Tibial nerve (tissue), 3 donors: ENCODE measurements at regions not wholly inside any gene's neighbourhood (a gene's known extent, or its start where the extent isn't known, plus 50 kb on each side); places are given as distances from the start of the nearest gene placed in this dataset.

Experiments used
- POLR2A ChIP-seq, 2 donors: fragments of 450-650 bp; IDR thresholded peaks; one replicate each; pipeline ENCODE4 v1.6.1; 2017; ENCODE audit warnings: antibody characterized with exemption in 2 of 2, mild to moderate bottlenecking in 2 of 2, moderate library complexity in 2 of 2
- TF ChIP-seq, protein P1 (sequence below), 5 experiments: fragments of 200-600 bp in 3 of 5; fragments of 450-650 bp in 2 of 5; sonication (generic) in 3 of 5; IDR thresholded peaks; one replicate each; pipeline ENCODE4 v1.5.1; 2016 to 2019; ENCODE audit warnings: antibody characterized with exemption in 5 of 5, mild to moderate bottlenecking in 3 of 5, moderate library complexity in 2 of 5

DNA sequence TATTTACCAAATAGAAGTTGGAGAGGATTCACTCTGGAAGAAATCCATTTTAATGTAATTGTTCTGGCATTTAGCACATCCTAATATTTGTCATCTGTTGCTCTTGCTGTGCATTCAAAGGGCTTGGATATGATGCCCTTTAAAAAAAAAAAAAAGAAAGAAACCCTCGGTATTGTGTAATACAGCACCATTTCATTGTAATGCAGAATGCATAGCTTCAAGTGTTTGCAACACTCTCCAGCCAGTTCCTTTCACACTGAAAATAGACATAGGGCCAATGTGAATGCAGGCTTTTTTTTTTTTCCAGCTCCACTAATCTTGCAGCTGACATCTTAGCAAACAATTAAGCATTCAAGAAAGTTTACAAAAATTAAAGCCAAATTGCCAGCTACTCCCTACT is 197.4 kb upstream of the POU3F2 start:
- TF ChIP-seq, protein P1, sequence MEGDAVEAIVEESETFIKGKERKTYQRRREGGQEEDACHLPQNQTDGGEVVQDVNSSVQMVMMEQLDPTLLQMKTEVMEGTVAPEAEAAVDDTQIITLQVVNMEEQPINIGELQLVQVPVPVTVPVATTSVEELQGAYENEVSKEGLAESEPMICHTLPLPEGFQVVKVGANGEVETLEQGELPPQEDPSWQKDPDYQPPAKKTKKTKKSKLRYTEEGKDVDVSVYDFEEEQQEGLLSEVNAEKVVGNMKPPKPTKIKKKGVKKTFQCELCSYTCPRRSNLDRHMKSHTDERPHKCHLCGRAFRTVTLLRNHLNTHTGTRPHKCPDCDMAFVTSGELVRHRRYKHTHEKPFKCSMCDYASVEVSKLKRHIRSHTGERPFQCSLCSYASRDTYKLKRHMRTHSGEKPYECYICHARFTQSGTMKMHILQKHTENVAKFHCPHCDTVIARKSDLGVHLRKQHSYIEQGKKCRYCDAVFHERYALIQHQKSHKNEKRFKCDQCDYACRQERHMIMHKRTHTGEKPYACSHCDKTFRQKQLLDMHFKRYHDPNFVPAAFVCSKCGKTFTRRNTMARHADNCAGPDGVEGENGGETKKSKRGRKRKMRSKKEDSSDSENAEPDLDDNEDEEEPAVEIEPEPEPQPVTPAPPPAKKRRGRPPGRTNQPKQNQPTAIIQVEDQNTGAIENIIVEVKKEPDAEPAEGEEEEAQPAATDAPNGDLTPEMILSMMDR (IDR thresholded peaks at IDR 0.05) = no peak
- no peak for TF ChIP-seq POLR2A (IDR thresholded peaks at IDR 0.05)
